GM19328 (cell line): ENCODE measurements at regions not wholly inside any gene's neighbourhood (a gene's known extent, or its start where the extent isn't known, plus 50 kb on each side); places are given as distances from the start of the nearest gene placed in this dataset.

ENCODE experiments used
- ATAC-seq: cut with Tn5 transposase; IDR thresholded peaks from one replicate; pipeline ENCODE4 v1.9.1; 2021; ENCODE audit warnings: mild to moderate bottlenecking, moderate library complexity; ENCODE audit not compliant: unreplicated experiment

DNA sequence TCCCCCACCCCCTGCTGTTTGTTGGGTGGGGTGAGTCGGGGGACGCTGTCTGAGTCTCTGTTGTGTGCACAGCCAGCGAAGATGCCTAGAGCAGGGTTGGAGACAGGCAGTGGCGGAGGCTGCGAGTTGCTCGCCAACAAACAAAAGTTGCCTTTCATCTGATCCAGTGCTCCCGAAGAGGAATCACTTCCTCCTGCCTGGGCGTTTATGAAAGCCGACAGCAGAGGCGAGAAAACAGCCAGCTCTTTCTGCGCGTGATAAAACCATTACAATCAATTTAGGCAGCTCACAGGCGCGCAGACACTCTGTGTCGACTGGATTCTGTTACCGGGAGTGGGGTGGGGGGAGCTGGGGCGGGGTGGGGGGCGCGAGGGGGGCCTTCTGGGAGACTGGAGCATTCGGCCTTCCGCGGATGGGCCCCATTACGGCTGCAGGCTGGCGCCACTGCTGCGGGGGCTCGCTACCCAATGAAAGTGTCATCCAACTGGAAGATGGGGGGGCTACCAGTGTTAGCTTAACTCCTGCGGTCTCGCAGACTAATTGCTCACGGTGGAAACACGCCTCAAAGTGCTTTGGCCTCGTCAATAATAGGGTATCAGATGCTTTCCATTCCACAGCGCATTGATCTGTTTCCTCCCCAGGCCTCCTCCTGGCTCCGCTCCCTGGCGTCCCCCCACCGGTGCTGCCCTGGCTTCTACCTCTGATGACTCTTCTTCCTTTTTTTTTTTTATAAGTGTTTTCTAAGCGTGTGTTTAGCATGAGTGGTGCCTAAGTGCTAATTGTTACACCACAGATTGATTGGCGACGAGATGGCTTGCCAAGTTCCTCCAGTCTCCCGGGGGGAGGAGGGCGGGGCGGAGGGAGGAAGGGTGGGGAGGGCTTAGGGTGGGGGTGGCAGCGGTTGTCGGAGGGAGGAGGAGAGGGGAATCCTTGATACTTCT lies 678.4 kb downstream of the MED13L start:
- no peak for ATAC-seq

- no peak for ATAC-seq
Measured at GRCh38 chr12:115597157-115597712, 680.3 kb downstream of the MED13L start.

DNA sequence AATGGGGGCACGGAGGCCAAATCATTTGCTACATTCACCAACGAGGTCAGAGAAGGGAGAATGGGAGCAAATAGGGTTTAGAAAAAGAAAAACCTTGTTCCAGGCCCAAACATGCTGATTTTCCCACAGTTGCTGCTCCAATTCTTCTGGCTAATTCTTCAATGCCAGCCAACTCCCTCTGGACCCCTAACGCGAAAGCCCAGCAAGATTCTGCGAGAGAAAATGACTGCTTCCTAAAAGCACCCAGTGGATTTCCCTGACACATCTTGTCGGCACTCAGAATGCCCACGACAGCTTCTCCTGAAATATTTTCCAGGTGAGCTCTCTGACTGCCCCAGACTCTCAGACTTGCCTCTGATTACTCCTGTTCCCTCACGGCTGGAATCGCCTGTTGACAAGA lies 689.4 kb downstream of the MED13L start:
- no peak for ATAC-seq

GRCh38 chr12:115584156-115584555 lies 693.3 kb downstream of the MED13L start:
- no peak for ATAC-seq

GRCh38 chr12:115583591-115583990 lies 693.9 kb downstream of the MED13L start:
- no peak for ATAC-seq

GRCh38 chr12:115577401-115577800 lies 700.1 kb downstream of the MED13L start:
- ATAC-seq: no peak

DNA sequence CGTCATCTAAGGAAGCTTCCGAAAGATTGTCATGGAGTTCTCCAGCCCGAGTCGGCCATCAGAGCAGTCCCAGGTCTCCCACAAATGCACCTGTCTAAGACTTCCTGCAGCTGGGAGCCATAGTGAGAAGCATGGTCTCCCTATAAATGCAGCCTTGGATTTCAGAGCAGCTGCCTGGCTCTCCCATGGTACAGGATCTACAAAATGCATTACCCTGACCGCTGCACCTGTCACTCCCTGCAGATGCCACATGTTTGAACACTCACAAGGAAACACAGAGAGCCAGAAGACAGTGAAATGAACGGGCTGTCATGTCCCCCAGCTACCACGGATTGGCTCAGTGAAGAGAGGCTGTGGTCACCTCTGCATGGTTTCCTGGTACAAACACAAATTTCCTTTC lies 702.7 kb downstream of the MED13L start:
- ATAC-seq: no peak

- peak; percentile 80 for ATAC-seq
Measured at GRCh38 chr12:115572440-115572839, 705.1 kb downstream of the MED13L start.

GRCh38 chr12:115571446-115571845 lies 706.0 kb downstream of the MED13L start:
- ATAC-seq: no peak

DNA sequence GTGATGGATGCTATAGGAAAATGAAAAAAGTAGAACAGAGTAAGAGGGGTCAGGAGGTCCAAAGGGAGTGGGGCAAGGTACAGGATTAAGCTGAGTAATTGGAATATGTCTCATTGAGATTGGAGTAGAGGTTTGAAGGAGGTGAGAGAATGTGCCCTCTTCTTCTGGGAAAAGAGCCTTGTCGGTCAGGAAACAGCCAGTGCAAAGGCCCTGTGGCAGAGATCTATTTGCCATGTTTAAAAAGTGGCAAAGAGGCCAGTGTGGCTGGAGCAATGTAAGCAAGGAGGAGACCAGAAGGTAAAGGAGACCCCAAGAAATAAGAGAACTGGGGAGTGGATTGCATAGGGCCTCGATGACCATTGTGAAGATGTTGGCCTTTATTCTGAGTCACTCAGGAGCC lies 706.5 kb downstream of the MED13L start:
- ATAC-seq: no peak

DNA sequence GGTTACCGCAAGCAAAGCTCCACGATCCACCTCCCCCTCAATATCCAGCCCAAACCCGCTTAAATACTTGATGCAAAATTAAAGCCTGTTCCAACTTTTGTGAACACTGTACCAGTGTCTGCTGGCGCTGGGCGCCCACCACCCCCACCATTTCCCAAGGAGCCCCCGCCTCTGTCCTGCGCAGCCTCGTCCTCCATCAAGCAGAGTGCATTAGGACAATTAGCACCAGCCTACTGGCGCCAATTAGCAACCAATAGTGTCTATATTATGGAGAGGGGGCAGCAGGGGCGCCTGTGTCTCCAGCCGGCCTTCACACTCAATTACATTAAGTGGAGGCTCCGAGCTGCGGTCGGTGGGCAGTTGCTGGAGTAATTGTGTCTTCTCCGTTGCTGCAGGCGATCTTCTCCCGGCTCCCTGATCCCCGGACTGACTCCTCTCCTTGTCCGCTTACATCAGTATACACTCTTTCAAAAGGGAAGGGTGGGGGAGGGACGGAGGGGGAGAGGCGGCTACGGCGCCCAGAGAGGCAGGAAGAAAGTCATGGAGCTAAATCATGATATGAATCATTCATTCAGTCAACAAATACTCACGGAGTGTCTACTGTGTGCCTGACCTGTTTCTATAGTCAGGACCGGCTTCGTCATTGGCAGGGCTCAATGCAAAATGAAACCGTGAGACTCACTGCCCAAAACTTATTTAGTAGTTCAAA lies 707.3 kb downstream of the MED13L start:
- no peak for ATAC-seq

DNA sequence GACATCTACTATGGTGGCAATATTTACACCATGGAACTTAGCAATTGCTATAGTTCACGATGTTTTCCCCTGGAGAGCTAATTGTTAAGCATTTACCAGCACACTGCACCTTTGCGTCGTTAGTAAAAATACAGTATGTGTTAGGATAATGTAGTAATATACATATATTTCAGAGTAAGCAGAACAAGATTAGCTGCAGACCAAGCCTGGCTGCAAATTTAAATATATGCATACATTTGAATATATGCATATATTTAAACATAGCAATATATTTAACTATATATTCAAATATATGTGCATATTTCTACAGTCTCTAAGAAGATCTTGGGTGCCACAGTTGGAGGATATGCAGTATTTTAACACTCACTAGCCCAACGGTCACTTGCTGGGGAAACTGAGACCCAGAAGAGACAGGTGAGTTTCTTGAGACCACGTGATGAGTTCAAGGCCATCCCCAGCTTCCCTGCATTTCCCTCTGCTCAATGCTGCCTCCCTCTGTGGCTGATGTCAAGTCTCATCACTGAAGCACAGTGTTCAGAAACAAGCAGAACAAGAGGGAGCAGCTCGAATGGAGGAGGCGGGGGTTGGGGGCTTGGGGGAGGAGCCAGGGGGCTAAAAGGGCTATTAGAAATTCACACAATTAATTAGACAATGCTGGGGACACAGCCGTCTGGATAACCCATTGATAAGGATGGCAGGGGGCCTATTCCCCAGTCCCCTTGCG lies 708.0 kb downstream of the MED13L start:
- no peak for ATAC-seq

DNA sequence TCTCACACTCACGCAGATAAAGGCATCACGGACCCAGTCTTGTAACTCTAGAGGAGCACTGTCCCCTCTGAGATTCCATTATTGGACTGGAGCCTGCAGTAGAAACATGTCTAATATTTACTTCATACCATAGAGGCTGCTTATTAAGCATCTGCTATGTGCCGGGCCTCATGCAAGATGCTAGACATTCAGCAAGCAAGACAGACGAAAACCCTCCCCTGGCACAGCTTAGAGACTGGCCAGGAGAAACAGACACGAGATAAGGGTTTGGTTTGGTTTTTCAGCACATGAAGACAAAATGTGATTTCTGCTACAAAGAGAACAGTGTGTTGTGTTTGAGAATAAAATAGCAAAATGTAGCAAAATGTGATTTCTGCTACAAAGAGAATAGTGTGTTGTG lies 719.2 kb downstream of the MED13L start:
- no peak for ATAC-seq

DNA sequence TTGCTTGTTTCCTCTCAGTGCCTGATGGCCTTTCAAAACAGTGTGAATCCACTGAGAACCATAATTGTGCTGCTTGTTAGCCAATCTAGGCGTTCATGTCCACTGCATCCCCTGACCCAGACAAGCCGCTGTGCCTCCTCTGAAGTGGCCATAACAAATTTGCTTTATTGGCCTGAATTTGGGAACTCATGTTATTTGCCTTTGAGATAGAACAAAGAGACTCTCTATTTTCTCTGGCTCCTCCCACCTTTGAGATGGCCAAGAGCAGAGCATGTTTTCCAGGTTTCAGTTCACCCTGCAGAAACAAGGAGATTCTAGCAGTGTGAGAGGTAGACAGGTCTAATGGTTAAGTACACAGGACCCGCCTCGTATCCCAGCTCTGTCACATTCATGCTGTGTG lies 723.9 kb downstream of the MED13L start:
- ATAC-seq: no peak

DNA sequence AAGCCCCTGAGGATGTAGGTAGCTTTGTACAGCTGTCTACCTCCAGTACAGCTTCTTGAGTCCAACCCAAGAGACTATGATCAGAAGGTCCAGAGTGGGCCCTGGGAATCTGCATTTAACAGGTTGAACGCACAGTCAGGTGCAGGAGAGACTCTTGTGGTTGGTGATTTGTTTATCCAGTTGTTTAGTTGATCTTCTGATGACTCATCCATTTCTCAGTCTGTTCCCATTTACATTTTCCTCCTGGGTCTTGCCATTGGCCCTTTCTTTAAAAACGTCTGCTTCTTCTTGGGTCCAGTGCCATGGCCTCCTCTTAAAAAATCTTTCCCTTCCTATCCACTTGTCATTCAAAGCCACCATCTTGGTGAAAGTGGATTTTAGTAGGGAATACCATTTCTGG lies 734.2 kb downstream of the MED13L start:
- ATAC-seq: no peak

DNA sequence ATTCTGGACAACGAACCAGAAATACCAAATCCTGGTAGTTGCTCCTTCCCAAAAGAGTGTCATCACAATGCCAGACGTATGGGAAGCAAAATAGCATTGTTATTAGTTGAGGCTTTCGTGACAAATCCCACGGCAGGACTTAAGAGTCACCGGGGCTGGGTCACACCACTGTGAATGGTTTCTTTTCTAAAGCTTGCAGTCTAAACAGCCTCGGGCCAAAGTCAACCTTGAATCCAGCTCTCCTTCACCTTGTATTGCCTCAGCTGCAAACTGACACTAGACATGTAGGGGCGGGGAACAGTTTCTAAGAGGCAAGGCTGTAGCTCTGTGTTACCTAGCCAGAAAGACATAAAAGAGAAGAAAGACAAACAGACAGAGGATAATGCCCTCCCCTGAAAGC lies 734.8 kb downstream of the MED13L start:
- no peak for ATAC-seq

DNA sequence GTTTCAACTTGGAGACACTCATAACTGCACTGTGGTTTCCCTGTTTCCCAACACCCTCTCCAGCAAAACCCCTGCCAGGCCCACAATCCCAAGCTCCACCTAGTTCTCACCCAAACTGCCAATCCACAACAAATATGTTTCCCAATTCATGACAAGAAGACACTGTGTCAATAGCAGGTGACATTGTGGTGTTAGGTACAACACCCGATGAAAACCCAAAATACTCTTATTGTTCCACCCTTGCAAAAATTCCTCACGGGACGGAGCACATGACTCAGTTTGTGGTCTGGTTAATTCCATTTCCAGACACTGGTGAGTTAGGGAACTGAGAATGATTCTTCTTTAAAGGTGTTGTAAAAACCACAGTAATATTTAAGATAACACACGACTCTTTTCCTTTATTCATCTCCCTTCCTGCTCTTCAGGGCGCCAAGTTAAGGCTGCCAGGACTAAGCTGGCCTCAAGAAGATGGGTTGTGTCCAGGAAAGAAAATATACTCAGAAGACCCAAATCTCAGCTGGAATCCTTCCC lies 735.5 kb downstream of the MED13L start:
- no peak for ATAC-seq

DNA sequence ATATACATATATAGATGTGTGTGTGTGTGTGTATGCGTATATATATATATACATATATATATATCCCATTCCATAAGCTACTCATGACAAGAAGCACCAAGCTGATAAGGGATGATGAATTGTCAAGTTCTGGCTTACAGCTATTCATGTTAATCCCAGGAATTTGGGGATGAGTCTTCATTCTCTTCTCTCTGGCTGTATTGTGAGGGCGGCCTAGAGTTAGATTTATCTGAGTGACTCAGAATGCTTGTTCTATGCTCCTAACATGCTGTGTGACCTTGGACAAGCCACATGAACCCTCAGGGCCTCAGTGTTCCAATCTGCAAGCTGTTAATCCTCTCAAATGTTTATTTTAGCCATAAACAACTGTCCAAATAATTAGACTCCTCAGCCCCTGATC lies 749.0 kb downstream of the MED13L start:
- no peak for ATAC-seq

DNA sequence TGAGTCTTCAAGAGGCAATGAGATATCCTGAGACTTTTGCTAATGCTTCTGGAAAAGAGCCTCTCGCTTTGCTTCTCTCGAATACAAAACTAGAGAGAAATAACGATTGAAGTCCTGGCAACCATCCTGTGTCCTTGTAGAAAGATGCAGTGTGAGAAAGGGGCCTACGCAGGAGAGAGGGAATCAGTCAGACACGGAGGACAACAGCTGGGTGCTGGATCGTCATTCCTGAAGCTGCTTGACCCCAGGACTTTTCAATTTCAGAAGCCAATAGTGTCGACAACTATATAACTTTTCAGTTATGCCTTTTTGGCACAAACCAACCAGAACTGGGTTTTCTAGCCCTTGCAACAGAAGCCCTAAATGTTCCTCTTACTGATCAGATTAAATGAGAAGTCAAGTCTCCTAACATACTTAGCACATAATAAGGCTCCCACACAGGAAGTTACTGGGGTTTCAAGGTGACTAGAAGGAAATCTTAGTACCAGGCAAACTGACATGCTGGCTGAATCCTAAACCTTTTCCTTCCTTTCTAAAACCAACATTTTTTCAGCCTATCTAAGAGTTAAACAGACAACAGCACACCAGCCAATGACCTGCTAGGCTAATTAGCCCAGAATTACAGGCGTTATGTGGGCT lies 755.6 kb downstream of the MED13L start:
- ATAC-seq: no peak

GRCh38 chr12:115519887-115520286 lies 757.6 kb downstream of the MED13L start:
- ATAC-seq: no peak
